Hepatocyte (in vitro differentiated cells): ENCODE measurements at regions not wholly inside any gene's neighbourhood (a gene's known extent, or its start where the extent isn't known, plus 50 kb on each side); places are given as distances from the start of the nearest gene placed in this dataset.

Experiments used
- DNase-seq: peaks from one replicate; pipeline ENCODE4 v3.0.0-alpha.2; 2016; ENCODE audit warnings: low spot score
- H2AFZ ChIP-seq: fragments of 200-600 bp; sonication (generic); 2 replicates; pipeline ENCODE4 v1.6.0; 2016; ENCODE audit warnings: antibody characterized with exemption, mild to moderate bottlenecking
- H3K27ac ChIP-seq: fragments of 200-600 bp; sonication (generic); 2 replicates; pipeline ENCODE4 v1.5.1; 2016; ENCODE audit warnings: mild to moderate bottlenecking
- H3K27me3 ChIP-seq: fragments of 200-600 bp; sonication (generic); 2 replicates; pipeline ENCODE4 v1.6.1; 2016
- H3K36me3 ChIP-seq: fragments of 200-600 bp; sonication (generic); replicated peaks from 2 replicates; pipeline ENCODE4 v1.5.1; 2016; ENCODE audit warnings: low read depth; ENCODE audit not compliant: insufficient read depth
- H3K4me1 ChIP-seq: fragments of 200-600 bp; sonication (generic); 2 replicates; pipeline ENCODE4 v1.5.1; 2016; ENCODE audit warnings: mild to moderate bottlenecking, moderate library complexity; ENCODE audit not compliant: insufficient read depth
- H3K4me2 ChIP-seq: fragments of 200-600 bp; sonication (generic); 2 replicates; pipeline ENCODE4 v1.6.0; 2016
- H3K4me3 ChIP-seq: fragments of 200-600 bp; sonication (generic); 2 replicates; pipeline ENCODE4 v1.5.1; 2016; ENCODE audit warnings: mild to moderate bottlenecking
- H3K79me2 ChIP-seq: fragments of 200-600 bp; sonication (generic); 2 replicates; pipeline ENCODE4 v1.6.0; 2017; ENCODE audit warnings: mild to moderate bottlenecking
- H3K9me2 ChIP-seq: fragments of 200-600 bp; sonication (generic); replicated peaks from 2 replicates; pipeline ENCODE4 v1.6.0; 2017; ENCODE audit warnings: mild to moderate bottlenecking; ENCODE audit not compliant: insufficient read depth
- H3K9me3 ChIP-seq: fragments of 200-600 bp; sonication (generic); 2 replicates; pipeline ENCODE4 v1.5.1; 2016; ENCODE audit warnings: low read depth, mild to moderate bottlenecking
- H4K20me1 ChIP-seq: fragments of 200-600 bp; sonication (generic); 2 replicates; pipeline ENCODE4 v1.6.0; 2016; ENCODE audit warnings: mild to moderate bottlenecking; ENCODE audit not compliant: insufficient read depth, poor library complexity, severe bottlenecking
- EZH2 ChIP-seq: fragments of 200-600 bp; sonication (generic); IDR thresholded peaks from 2 replicates; pipeline ENCODE4 v1.6.1; 2016; ENCODE audit warnings: antibody characterized with exemption, mild to moderate bottlenecking, borderline replicate concordance
- EZH2phosphoT487 ChIP-seq: fragments of 200-600 bp; sonication (generic); IDR thresholded peaks from one replicate; pipeline ENCODE4 v1.6.1; 2018; ENCODE audit warnings: antibody characterized with exemption, mild to moderate bottlenecking, low read depth, moderate library complexity; ENCODE audit not compliant: unreplicated experiment, severe bottlenecking
- WGBS: methylation state at CpG from one replicate; pipeline ENCODE4 v1.1.6; 2016; ENCODE audit warnings: low lambda C conversion rate; ENCODE audit errors: missing lambda C conversion rate; 5-methylcytosine and 5-hydroxymethylcytosine counted together
- TF ChIP-seq, protein P1 (sequence below): fragments of 200-600 bp; sonication (generic); IDR thresholded peaks from 2 replicates; pipeline ENCODE4 v1.5.1; 2016; ENCODE audit warnings: antibody characterized with exemption, mild to moderate bottlenecking; ENCODE audit not compliant: poor library complexity

DNA sequence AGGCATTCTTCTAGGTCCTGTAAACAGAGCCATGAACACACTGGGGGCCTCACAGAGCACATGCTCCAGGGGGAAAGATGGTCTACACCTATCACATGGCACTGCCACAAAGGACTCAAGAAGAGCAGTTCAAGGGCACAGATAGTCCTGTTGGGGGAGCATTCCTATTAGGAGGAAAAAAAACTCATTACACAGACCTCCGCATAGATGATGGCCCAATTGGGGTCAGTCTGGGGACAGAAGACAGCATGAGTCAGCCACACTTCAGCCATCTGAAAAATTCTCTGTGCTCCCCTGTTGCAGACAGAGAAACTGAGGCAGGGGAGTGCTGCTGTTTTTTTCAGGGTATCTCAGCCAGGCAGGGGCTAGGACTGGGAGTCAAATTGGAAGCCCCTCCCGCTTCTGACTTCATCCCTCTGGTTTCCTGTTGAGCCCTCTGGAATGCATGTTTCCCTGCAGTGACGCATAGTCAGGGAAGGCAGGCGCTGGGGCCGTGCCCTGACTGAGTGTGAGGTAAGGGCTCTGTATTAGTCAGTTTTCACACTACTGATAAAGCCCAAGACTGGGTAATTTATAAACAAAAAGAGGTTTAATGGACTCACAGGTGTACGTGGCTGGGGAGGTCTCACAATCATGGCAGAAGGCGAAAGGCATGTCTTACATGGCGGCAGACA, 67.9 kb downstream of the RHOB start:
- 75% methylated on average over 8 of the region's 8 CpGs for WGBS
- no peaks in the 10 kb centered on the region for H4K20me1 ChIP-seq
- peak; percentile 69 for DNase-seq

DNA sequence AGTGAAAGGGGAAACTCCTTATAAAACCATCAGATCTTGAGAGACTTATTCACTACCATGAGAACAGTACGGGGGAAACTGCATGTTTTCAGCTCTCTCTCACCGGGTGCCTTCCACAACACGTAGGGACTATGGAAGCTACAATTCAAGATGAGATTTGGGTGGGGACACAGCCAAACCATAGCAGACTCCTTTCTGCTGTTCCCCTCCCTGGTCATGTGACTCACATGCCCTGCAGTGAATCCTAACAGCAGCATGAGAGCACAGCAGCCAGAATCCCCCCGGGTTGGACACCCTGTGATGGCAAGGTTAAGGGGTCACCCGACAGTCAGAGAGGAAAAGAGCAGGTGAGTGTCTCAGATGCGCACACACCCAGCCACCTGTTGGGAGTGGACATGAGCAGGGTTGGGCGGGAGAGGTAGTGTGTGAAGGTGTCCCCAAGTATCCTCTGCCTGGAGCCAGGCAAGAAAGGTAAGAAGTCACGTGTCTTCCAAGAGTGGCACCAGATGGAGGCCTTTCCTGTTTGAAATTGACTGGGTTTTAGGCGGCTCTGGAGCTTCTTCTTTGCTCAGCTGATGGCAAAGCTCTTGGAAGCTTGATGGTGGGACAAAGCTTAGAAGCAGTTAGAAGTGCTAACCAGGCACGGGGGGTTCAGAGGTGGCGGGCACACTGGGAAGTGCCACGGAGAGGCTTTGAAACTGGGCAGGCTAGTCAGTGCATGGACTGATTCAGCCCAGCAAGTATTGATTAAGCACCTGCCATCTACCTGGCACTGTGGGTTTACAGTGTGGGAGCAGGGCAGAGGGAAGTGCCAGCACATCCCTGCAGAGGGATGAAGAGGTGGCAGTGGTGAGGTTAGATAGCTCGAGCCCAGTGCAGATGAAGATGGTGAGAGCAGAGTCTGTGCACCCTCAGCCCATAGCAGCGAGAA, 68.7 kb downstream of the RHOB start:
- H2AFZ ChIP-seq: no peak overlapping the region
- DNase-seq: no peak
- H3K9me3 ChIP-seq: no peaks in the 10 kb centered on the region
- H3K27me3 ChIP-seq: no peaks in the 10 kb centered on the region
- H3K27ac ChIP-seq: peak overlapping the region; percentile 66
- no peak for TF ChIP-seq EZH2phosphoT487
- TF ChIP-seq, protein P1, sequence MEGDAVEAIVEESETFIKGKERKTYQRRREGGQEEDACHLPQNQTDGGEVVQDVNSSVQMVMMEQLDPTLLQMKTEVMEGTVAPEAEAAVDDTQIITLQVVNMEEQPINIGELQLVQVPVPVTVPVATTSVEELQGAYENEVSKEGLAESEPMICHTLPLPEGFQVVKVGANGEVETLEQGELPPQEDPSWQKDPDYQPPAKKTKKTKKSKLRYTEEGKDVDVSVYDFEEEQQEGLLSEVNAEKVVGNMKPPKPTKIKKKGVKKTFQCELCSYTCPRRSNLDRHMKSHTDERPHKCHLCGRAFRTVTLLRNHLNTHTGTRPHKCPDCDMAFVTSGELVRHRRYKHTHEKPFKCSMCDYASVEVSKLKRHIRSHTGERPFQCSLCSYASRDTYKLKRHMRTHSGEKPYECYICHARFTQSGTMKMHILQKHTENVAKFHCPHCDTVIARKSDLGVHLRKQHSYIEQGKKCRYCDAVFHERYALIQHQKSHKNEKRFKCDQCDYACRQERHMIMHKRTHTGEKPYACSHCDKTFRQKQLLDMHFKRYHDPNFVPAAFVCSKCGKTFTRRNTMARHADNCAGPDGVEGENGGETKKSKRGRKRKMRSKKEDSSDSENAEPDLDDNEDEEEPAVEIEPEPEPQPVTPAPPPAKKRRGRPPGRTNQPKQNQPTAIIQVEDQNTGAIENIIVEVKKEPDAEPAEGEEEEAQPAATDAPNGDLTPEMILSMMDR: no peak
- no peaks in the 10 kb centered on the region for H3K79me2 ChIP-seq
- H3K9me2 ChIP-seq: no peaks in the 10 kb centered on the region
- WGBS: 88% methylated on average over 14 of the region's 14 CpGs
- no peaks in the 10 kb centered on the region for H4K20me1 ChIP-seq
- no peak overlapping the region for H3K4me3 ChIP-seq
- no peak overlapping the region for H3K4me2 ChIP-seq
- H3K4me1 ChIP-seq: peaks cover 9% of the 10 kb centered on the region
- no peaks in the 10 kb centered on the region for H3K36me3 ChIP-seq

More for the DNA sequence above, 67.9 kb downstream of the RHOB start:
- H3K4me2 ChIP-seq: no peak overlapping the region
- H3K27me3 ChIP-seq: no peaks in the 10 kb centered on the region
- no peaks in the 10 kb centered on the region for H3K9me2 ChIP-seq
- no peak for TF ChIP-seq EZH2phosphoT487
- TF ChIP-seq EZH2: no peak
- TF ChIP-seq, protein P1: no peak
- H3K4me1 ChIP-seq: peaks cover 10% of the 10 kb centered on the region
- no peak overlapping the region for H3K4me3 ChIP-seq
- H2AFZ ChIP-seq: no peak overlapping the region
- H3K9me3 ChIP-seq: no peaks in the 10 kb centered on the region
- peak overlapping the region; percentile 66 for H3K27ac ChIP-seq
- no peaks in the 10 kb centered on the region for H3K36me3 ChIP-seq
- H3K79me2 ChIP-seq: no peaks in the 10 kb centered on the region

DNA sequence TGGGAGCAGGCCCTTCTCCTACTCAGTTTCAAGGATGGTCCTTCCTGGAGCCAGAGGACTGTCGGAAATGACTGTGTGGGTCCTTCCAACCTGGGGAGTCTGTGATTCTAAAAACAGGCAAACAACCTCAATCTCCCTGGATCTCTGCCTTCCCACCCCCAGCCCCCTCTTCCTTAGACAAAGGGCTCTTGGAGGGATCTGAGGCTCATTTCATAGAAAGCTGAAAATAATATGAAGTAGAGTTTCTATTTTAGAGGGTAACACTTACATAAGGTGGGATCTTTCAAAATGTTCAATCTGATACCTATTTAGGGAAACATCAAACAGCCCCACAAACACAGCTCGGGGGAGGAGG, 69.4 kb downstream of the RHOB start:
- H3K27me3 ChIP-seq: no peaks in the 10 kb centered on the region
- H3K4me1 ChIP-seq: peaks cover 9% of the 10 kb centered on the region
- H3K9me3 ChIP-seq: no peaks in the 10 kb centered on the region
- H3K79me2 ChIP-seq: no peaks in the 10 kb centered on the region
- no peak overlapping the region for H2AFZ ChIP-seq
- no peaks in the 10 kb centered on the region for H3K36me3 ChIP-seq
- DNase-seq: no peak
- no peak overlapping the region for H3K27ac ChIP-seq
- H4K20me1 ChIP-seq: no peaks in the 10 kb centered on the region
- no peak overlapping the region for H3K4me2 ChIP-seq
- no peak overlapping the region for H3K4me3 ChIP-seq
- WGBS: 86% methylated on average over 2 of the region's 2 CpGs
- no peaks in the 10 kb centered on the region for H3K9me2 ChIP-seq
- TF ChIP-seq, protein P1: no peak
- no peak for TF ChIP-seq EZH2
- no peak for TF ChIP-seq EZH2phosphoT487
